ENCODE measurements at regions not wholly inside any gene's neighbourhood (a gene's known extent, or its start where the extent isn't known, plus 50 kb on each side); places are given as distances from the start of the nearest gene placed in this dataset.

DNA sequence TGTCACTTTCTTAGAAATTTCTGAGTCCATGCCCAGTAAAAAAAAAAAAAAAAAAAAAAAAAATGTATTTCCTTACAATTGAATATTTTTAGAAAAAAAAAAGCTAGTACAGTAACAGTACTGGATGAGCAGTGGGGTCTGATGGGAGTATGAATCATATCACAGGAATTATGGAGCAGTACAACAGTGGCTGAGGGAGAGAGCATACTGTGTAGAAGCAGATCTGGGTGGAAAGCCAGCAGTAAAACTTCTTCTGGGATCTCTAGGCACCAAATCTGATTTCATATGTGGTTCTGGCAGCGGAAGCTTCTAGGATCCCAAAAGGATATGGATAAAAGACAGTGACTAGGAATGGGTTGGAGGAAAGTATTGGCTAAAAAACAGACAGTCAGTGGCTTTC lies 414.9 kb upstream of the FSHR start:
- TF ChIP-seq, protein P1, sequence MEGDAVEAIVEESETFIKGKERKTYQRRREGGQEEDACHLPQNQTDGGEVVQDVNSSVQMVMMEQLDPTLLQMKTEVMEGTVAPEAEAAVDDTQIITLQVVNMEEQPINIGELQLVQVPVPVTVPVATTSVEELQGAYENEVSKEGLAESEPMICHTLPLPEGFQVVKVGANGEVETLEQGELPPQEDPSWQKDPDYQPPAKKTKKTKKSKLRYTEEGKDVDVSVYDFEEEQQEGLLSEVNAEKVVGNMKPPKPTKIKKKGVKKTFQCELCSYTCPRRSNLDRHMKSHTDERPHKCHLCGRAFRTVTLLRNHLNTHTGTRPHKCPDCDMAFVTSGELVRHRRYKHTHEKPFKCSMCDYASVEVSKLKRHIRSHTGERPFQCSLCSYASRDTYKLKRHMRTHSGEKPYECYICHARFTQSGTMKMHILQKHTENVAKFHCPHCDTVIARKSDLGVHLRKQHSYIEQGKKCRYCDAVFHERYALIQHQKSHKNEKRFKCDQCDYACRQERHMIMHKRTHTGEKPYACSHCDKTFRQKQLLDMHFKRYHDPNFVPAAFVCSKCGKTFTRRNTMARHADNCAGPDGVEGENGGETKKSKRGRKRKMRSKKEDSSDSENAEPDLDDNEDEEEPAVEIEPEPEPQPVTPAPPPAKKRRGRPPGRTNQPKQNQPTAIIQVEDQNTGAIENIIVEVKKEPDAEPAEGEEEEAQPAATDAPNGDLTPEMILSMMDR (IDR thresholded peaks at IDR 0.05) = no peak
- TF ChIP-seq POLR2A (IDR thresholded peaks at IDR 0.05) = no peak
